GM21526 (cell line): ENCODE measurements at regions not wholly inside any gene's neighbourhood (a gene's known extent, or its start where the extent isn't known, plus 50 kb on each side); places are given as distances from the start of the nearest gene placed in this dataset.
"Not testable (repeated sequence)": the region's sequence is repeated elsewhere in the genome, so short reads cannot be mapped to it uniquely, and the experiment has no call there.

Experiments used
- ATAC-seq: cut with Tn5 transposase; IDR thresholded peaks from one replicate; pipeline ENCODE4 v1.9.1; 2021; ENCODE audit warnings: moderate library complexity; ENCODE audit not compliant: unreplicated experiment, low FRiP score

DNA sequence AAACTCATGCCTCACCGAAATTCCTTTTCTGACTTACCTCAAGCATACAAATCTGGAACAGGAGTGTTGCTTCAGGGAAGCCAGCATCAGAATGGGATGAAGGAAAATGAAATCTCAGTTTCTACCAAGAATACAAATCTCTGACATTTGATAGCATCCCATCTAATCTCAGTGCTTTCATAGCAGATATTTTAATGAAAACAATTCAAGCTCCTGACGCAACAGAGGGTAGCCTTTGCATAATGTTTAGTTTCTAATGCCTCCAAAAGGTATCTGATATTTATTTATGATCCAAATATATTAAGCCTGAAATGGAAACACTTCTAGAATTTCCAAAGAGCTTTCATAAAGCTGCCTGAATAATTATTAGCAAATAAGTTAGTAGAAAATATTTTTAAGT lies 251.4 kb downstream of the DEPDC1B start:
- no peak for ATAC-seq

DNA sequence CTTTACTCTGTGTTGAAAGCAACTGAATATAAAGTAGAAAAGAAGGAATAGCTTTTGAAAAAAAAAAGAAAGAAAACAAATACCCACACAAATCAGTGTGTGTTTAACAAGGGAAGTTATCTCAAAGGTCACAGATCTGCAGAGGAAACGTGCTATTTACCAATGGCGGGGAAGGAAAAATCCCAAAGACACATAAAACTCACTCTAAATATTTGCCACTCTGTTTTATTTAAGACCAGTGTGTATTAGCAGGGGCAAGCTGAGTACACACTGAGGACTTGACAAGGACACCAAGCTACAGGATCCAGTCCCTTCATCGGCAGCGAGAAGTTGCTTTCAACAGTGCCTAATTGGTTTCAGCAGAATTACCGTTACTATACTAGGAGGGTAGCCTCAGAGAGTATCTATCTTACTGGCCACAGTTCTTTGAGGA lies 252.5 kb downstream of the DEPDC1B start:
- no peak for ATAC-seq

DNA sequence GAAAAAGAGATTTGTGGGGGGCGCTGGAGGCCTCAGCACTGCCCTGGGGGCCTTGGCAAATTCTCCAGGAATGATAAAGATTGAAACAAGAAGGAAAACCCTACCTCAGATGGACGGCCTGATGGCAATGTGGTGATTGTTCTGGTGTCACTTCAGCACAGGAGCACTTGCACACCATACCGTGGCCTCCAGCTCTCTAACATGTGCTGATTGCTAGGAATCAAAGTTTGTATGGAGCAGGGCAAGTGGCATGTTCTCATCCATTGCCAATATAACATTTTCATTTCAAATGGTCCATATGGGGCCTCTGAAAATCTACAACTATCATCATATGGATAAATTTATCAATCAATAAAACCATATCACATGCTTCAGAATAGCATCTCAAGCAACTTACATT lies 253.0 kb downstream of the DEPDC1B start:
- ATAC-seq: no peak

DNA sequence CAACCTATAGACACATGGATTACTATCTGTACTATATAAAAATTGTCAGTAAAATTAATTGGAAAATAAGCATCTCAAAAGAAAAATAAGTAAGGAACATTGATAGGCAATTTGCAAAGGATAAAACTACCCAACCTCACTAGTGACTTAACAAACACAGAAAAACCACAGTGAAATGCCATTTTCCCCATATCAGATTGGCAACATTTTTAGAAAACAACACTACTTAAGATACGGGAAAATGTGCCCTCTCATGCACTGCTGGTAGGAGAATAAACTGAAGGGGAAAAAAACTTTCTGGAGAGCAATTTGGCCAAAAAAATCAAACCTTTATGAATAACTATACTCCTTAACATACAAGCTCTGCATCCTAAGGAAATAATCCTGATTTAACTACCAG lies 254.0 kb downstream of the DEPDC1B start:
- no peak for ATAC-seq

DNA sequence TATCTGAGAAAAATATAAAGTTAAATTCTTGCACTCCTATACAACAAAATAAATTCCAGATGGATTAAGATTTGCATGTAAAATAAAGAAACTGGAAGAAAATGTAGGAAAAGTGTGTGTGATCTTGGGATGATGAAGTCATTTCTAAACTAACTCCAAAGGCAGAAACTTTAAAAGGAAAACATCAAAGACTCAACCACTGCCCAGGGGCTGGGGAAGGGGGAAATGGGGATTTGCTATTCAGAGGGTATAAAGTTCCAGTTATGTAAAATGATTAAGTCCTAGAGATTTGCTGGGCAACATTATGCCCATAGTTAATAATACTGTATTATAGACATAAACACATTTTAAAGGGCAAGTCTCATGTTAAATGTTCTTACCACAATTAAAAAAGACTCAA lies 254.5 kb downstream of the DEPDC1B start:
- no peak for ATAC-seq

DNA sequence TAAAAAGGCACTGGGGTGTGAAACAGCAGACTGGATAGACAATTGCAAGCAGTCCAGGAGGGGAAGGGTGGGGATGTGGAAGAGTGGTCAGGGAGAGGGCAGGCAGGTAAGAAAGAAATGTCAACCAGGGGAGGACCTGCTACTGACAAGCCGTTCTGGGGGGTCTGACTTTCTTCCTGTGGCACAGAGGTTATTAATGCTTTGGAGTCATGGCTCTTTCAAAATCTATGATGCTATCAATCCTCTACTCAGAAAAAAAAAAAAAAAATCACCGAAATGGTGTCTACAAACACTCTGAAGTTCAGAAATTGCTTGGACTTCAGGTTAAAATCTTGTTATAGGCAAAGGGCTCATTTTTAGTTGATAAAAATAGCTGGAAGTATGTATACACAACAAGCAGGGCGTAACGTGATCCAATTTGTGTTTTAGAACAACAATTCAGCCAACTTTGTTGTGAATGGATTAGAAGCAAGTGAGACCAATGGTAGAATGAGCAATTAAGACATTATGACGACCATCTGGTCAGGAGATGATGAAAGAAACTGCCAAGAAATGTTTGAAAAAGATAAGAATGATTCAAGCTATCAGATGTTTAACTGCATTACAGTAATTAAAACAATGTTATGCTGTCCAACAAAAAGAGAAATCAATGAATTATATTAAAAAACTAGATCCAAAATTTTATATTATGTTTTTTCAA lies 255.2 kb downstream of the DEPDC1B start:
- ATAC-seq: no peak

DNA sequence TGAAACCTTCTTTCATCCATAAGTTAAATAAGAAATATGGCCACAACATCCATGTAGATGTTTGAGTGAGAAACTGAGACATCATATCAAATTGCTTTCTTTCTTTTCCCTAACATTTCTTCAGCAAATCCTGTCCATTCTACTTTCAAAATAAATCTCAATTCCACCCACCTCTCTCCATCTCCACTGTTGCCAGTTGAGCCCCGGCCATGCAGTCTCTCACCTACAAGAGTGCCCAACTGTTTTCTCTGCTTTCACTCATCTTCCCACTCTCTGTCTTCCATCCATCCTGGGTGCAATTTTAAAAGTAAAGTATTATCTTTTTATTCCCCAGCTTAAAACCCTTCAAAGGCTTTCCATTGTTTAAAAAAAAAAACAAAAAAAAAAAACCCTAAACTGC lies 260.4 kb downstream of the DEPDC1B start:
- ATAC-seq: no peak

DNA sequence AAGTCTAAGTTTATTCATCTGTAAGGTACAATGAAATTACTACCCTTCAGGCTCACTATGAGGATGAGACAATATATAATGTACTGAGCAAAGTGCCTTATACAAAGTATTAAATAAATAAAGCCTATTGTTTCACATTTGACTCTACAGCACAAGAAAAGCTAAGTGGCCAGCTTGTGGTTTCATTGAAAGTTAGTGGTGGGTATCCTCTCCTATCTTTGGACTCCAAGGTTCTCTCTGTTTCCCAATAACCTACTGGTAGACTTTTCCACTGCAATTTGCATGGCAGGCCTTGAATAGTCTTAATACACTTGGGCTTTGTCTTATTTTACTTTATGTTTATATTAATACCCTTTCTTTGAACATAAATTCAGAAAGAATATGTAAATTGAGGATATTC lies 262.7 kb downstream of the DEPDC1B start:
- no peak for ATAC-seq

DNA sequence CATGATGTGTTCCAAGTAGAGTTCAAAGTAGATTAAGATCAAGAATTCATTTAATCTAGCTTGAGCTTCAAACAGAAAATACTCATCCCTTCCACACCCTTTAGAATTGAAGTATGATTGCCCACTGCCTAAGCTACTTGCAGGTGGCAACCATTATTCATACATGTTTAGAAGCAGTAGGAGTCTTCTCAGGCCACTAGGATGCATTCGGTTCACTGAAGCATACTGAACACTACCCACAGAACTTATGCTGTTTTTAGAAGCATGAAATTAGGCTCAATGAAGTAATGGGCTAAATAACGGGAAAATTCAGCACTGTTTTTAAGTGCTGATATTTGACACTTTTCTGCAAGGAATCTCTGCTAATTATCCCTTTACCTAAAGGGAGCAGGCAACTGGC lies 263.4 kb downstream of the DEPDC1B start:
- ATAC-seq: peak; percentile 85

DNA sequence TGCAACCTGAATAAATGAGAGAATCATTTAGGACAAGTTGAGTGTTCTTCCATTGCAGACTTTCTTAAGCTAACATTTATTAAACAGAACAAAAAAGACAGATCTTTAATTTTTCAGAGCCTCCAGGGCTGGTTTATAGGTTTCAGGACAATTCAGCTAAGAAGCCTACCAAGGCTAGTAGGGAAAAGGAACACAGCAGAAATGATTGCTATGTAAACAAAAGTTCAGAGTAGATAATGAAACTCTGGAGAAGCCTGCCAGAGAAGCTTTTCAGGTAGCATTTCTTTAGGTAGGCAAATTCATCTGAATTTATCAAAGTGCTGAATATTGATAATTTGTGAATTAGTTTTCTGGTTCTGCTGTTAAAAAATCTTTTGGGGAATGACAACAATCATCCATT lies 264.2 kb downstream of the DEPDC1B start:
- no peak for ATAC-seq

DNA sequence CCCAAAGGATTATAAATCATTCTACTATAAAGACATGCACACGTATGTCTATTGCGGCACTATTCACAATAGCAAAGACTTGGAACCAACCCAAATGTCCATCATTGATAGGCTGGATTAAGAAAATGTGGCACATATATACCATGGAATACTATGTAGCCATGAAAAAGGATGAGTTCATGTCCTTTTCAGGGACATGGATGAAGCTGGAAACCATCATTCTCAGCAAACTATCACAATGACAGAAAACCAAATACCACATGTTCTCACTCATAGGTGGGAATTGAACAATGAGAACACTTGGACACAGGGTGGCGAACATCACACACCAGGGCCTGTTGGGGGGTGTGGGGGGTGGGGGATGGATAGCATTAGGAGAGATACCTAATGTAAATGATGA lies 273.8 kb downstream of the DEPDC1B start:
- not testable (repeated sequence) for ATAC-seq

DNA sequence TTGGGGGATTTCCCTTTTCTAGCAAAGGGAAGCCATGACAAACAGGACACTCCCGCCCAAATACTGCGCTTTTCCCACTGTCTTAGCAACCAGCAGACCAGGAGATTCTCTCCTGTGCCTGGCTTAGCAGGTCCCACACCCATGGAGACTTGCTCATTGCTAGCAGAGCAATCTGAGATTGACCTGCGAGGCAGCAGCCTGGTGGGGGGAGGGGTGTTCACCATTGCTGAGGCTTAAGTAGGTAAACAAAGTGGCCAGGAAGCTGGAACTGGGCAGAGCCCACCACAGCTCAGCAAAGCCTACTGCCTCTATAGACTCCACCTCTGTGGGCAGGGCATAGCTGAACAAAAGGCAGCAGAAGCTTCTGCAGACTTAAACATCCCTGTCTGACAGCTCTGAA lies 279.2 kb downstream of the DEPDC1B start:
- ATAC-seq: not testable (repeated sequence)

DNA sequence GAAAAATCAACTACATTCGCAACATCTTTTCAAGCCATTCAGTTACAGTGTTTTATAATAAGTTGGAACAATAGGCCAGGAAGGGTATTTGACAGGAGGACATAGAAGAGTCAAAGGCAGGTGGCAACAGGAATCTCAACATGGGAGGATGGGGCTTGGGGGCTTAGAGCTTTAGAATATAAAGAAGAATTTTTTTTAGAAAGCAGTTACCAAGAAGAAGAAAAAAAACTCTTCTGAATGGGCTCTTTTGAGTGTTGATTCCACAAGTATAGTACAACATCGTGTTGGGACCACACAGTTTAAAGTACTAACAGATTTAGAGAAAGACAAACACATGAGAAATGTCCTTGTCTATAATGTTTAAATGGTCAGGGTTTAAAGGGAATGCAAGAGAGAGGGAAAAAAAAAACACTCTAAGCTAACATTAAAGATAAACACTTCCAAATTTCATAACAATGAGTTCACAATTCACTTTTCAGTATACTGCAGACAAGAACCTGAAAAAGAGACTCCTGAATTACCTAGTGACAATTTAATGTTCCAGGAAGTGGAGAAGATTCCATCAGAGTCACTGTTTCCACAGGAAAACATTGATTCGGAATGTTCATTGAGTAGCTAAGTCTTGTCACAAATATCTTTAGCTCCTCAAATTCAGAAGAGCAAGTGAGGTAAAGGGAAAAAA lies 282.3 kb downstream of the DEPDC1B start:
- ATAC-seq: no peak

DNA sequence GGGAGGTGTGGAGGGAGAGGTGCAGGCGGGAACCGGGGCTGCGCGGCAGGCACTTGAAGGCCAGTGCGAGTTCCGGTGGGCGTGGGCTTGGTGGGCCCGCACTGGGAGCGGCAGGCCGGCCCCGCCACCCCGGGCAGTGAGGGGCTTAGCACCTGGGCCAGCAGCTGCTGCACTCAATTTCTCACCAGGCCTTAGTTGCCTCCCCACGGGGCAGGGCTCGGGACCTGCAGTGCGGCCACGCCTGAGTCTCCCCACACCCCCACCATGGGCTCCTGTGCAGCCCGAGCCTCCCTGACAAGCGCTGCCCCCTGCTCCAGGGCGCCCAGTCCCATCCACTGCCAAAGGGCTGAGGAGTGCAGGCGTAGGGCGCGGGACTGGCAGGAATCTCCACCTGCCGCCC lies 284.5 kb downstream of the DEPDC1B start:
- ATAC-seq: no peak

DNA sequence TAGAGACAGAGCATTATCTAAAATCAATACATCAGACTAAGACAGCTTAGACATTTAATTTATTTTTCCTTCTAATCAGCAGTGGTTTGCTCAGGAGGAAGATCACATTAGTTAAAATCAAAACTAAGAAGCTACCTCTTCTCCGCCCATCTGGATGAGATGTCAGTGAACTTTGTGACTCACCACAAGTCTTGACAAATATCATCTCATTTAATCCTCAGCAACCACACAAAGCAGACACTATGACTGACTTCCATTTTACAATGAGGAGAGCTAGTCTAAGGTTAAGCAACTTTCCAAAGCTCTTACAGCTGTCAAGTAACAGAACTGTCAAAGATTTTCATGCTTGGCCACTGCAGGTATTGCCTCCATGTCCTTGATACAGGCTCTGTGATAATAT lies 289.5 kb downstream of the DEPDC1B start:
- ATAC-seq: no peak

DNA sequence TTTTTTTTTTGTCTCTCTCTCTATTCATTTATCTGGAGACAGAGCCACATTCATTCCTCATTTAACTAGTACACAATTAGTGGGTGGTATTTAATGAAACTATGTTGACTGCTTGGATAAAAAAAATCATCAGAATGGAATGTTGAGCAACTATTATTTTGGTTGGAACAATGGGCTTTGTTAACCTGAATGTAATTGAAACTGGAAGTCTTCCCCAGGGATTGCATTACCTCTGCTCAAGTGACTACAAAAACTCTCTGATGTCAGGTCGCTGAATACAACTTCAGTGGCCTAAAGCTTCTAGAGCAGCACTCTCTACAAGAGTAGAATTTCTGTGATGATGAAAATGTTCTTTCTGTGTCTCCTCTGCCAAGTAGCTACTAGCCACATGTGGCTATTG lies 295.8 kb downstream of the DEPDC1B start:
- ATAC-seq: no peak

DNA sequence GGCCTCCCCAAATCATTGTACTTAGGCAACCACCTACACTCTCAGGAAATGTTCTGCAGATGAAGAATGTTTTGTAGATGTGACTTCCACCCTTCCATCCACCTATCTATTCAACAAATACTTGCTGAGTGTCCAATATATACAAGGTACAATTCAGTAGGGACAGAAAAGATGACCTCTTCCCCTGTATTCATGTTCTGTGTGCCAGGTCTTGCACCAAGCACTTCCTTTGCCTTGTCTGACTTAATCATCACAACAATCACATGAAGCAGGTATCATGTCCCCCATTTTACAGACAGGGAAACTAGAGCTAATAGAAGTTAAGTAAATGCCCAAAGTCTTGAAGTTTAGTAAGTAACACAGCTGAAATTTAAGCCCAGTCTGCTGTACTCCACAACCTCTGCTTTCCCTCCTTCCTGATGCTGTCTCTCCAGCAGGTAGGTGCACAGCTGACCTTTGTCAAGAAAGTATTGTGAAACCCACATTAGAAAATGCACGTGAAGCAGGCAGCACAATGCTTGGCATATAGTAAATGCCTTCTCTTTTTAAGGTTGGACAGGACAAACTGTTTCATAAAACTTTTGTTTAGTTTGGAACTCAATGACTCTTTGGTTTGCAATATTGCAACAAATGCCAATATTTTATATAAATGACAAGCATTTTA lies 296.5 kb downstream of the DEPDC1B start:
- ATAC-seq: no peak

DNA sequence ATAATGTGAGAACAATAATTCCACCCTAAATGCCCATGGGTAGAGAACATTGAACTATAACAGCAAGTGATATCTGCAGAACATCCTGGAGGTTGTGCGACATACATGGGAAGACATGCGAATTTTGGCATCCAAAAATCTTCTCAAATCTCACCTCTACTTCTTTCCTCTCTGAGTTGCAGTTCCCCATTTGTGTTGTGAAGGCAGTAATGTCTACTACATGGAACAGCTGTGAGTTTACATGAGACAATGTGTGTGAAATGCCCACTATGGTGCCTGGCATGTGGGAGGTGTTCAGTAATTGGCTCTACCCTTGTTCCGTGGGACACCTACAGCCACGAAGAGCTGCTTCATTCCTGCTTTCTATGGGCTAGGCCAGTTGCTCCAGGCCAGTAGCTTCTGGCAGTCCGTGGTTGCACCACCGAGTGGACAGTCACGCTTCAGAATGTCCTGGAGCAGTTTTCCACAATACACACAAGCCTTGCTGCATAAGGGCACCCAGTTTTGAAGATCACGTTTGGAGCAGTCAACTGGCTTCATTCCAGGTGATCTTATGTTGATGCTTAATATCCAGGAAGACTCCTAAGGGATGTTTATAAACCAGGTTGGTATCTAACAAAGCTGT lies 297.7 kb downstream of the DEPDC1B start:
- ATAC-seq: no peak

DNA sequence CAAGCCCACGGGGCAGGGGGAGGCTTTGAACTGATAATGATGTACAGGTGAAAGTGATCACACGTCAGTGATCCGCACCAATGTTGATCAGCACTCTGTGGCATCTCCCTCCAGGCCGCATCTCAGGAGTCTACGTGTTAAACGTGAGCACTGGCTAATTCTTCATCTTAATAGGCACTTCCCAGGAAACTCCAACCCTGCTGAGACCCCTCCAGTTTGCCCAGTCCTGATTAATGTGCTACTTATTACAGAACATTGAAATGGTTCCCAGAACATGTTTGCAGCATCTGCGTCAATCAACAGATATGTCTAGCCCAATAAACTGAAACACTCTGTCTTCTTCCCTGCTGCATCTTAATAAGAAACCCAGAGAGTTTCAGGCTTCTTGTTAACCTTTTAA lies 298.4 kb downstream of the DEPDC1B start:
- ATAC-seq: no peak

DNA sequence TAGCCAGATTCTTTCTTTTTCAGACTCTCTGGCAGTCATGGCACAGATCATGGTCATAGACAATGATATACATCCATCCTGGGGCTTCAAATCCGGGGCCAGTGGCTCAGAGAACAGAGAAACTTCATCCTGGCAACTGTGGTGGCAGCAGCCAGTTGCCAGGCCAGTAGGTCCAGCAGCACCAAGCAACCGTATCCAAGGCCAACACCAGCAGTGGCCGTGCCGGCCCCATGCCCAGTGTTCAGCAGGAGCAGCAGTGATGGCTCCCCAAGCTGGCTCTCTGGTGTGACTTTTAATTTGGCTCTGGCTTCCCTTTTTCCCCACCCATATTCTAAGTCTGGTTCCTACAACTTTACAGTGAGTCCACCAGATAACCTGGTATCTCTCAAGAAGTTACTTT lies 300.5 kb downstream of the DEPDC1B start:
- ATAC-seq: no peak

DNA sequence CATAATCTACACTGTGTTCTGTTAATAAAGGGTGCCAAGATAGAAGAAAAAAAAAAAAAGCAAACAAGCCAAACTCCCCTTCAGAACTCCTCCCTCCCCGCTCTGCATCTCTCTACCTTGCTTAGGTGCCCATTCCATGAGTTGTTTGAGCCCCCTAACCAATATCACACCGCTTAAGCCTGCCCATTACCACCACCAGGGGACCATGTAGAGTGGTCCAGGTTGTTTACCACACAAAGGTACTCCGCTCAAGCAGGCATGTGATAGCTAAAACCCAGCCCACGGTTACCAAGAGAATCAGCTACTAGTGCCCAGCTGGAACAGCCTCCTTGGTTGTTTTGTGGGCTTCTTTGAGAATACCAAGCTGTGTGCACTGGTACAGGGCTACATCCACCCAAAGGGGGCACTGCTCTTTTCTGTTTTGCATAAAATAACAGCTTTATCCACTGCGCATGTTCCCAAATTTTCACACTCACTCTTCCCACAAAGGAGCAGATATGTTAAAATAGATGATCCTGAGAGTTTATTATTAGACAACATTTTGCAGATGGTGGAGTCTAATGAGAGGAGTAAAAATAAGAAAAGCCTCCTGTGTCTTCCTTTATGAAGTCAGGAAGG lies 304.1 kb downstream of the DEPDC1B start:
- no peak for ATAC-seq
